H1 (cell line): ENCODE measurements at regions not wholly inside any gene's neighbourhood (a gene's known extent, or its start where the extent isn't known, plus 50 kb on each side); places are given as distances from the start of the nearest gene placed in this dataset.
A peak's percentile ranks its signal among the peaks of the same experiment; 100 is the strongest.

ENCODE experiments used
- CTCF ChIA-PET: fragments of 300-600 bp; sonication (Branson Sonifier 250); formaldehyde crosslinking; loops from one replicate; lab custom pipeline; 2021; ENCODE audit not compliant: partially characterized antibody; lab: Charles Lee
- POLR2A ChIA-PET: fragments of 300-600 bp; sonication (Branson Sonifier 250); formaldehyde crosslinking; loops from one replicate; lab custom pipeline; 2021; ENCODE audit warnings: inconsistent platforms; ENCODE audit not compliant: partially characterized antibody; lab: Charles Lee
- DNase-seq, 2 experiments: peaks; one replicate each; pipeline versions ENCODE4 v3.0.0 to v3.0.0-alpha.2; 2010 to 2022; ENCODE audit warnings: low spot score in 2 of 2, low read depth in 1 of 2, mixed read lengths in 1 of 2
- FAIRE-seq: peaks from 2 replicates; lab custom pipeline; 2011; peaks lifted over from hg19 to GRCh38; lab: Jason Lieb, UNC
- H2AFZ ChIP-seq: 2 replicates; pipeline ENCODE4 v1.8.1; 2012; ENCODE audit warnings: low read length, inconsistent platforms
- H2AK5ac ChIP-seq: 2 replicates; pipeline ENCODE4 v1.6.1; 2013; ENCODE audit warnings: low read depth, low read length
- H2BK120ac ChIP-seq: replicated peaks from 2 replicates; pipeline ENCODE3; 2013; ENCODE audit warnings: low read depth, low read length, inconsistent platforms
- H2BK12ac ChIP-seq: 2 replicates; pipeline ENCODE4 v1.6.1; 2013; ENCODE audit warnings: low read depth, low read length
- H2BK15ac ChIP-seq: 2 replicates; pipeline ENCODE4 v1.6.1; 2013; ENCODE audit warnings: low read length
- H2BK20ac ChIP-seq: 2 replicates; pipeline ENCODE4 v1.6.1; 2013; ENCODE audit warnings: low read length
- H2BK5ac ChIP-seq: 2 replicates; pipeline ENCODE4 v1.6.1; 2013; ENCODE audit warnings: low read depth, low read length
- H3K14ac ChIP-seq: 2 replicates; pipeline ENCODE4 v1.6.1; 2013; ENCODE audit warnings: inconsistent platforms; ENCODE audit not compliant: insufficient read length
- H3K18ac ChIP-seq: 2 replicates; pipeline ENCODE4 v1.6.1; 2013; ENCODE audit warnings: low read length; ENCODE audit errors: extremely low read depth
- H3K23ac ChIP-seq: 2 replicates; pipeline ENCODE4 v1.6.1; 2013; ENCODE audit warnings: inconsistent platforms; ENCODE audit not compliant: insufficient read length
- H3K23me2 ChIP-seq: 2 replicates; pipeline ENCODE4 v1.6.1; 2013; ENCODE audit warnings: low read depth, low read length
- H3K27ac ChIP-seq: 2 replicates; pipeline ENCODE4 v1.6.1; 2011; ENCODE audit warnings: low read depth, low read length, inconsistent platforms
- H3K27me3 ChIP-seq, 4 experiments: replicated peaks in 1 of 4; 1 replicate in 1 of 4; 2 replicates in 3 of 4; pipeline versions ENCODE4 v1.6.1 to v1.8.1; 2011 to 2013; ENCODE audit warnings: low read length in 3 of 4, mild to moderate bottlenecking in 3 of 4, inconsistent platforms in 2 of 4, mixed read lengths in 2 of 4, moderate library complexity in 1 of 4; ENCODE audit not compliant: control insufficient read depth in 3 of 4, insufficient read depth in 3 of 4; ENCODE audit errors: extremely low read depth in 1 of 4
- H3K36me3 ChIP-seq, 4 experiments: 2 replicates each; pipeline versions ENCODE4 v1.6.1 to v1.8.1; 2011 to 2013; ENCODE audit warnings: mild to moderate bottlenecking in 4 of 4, low read length in 3 of 4, moderate library complexity in 2 of 4, control low read depth in 1 of 4, inconsistent platforms in 1 of 4; ENCODE audit not compliant: insufficient read depth in 4 of 4, control insufficient read depth in 2 of 4
- H3K4ac ChIP-seq: replicated peaks from 2 replicates; pipeline ENCODE3; 2013; ENCODE audit warnings: low read length, low read depth, mixed read lengths, inconsistent platforms; ENCODE audit not compliant: insufficient read length
- H3K4me1 ChIP-seq, 4 experiments: replicated peaks in 1 of 4; 1 replicate in 1 of 4; 2 replicates in 3 of 4; pipeline versions ENCODE4 v1.6.1 to v1.8.1; 2011 to 2013; ENCODE audit warnings: low read length in 3 of 4, inconsistent platforms in 2 of 4, mixed read lengths in 1 of 4; ENCODE audit not compliant: insufficient read depth in 4 of 4, control insufficient read depth in 3 of 4
- H3K4me2 ChIP-seq, 2 experiments: 2 replicates each; pipeline versions ENCODE4 v1.6.1 to v1.8.1; 2011 to 2013; ENCODE audit warnings: low read depth in 2 of 2, low read length in 2 of 2, control low read depth in 1 of 2, inconsistent platforms in 1 of 2, mild to moderate bottlenecking in 1 of 2; ENCODE audit not compliant: insufficient read depth in 1 of 2
- H3K4me3 ChIP-seq, 4 experiments: fragments of 200-600, 300-600 bp in 1 of 4; sonication (generic), shearing (Covaris generic), sonication (Bioruptor Twin) in 1 of 4; 2 replicates each; pipeline versions ENCODE4 v1.5.1 to v1.8.1; 2011 to 2016; ENCODE audit warnings: low read length in 4 of 4, low read depth in 3 of 4, control low read depth in 2 of 4, inconsistent platforms in 2 of 4, mild to moderate bottlenecking in 2 of 4, mixed read lengths in 1 of 4, moderate library complexity in 1 of 4; ENCODE audit not compliant: insufficient read depth in 2 of 4; ENCODE audit errors: extremely low read depth in 1 of 4
- H3K56ac ChIP-seq: replicated peaks from 2 replicates; pipeline ENCODE3; 2013; ENCODE audit warnings: low read depth, mild to moderate bottlenecking, mixed read lengths, low read length, inconsistent platforms; ENCODE audit not compliant: insufficient read length
- H3K79me1 ChIP-seq: 2 replicates; pipeline ENCODE4 v1.6.1; 2013; ENCODE audit warnings: low read depth, low read length, control low read depth
- H3K79me2 ChIP-seq, 2 experiments: 2 replicates each; pipeline versions ENCODE4 v1.6.1 to v1.8.1; 2012 to 2013; ENCODE audit warnings: low read length in 2 of 2, mild to moderate bottlenecking in 2 of 2, inconsistent platforms in 1 of 2; ENCODE audit not compliant: insufficient read depth in 2 of 2, control insufficient read depth in 1 of 2
- H3K9ac ChIP-seq, 4 experiments: replicated peaks in 1 of 4; 1 replicate in 1 of 4; 2 replicates in 3 of 4; pipeline versions ENCODE4 v1.6.1 to v1.8.1; 2011 to 2013; ENCODE audit warnings: low read depth in 3 of 4, low read length in 3 of 4, control low read depth in 2 of 4, mild to moderate bottlenecking in 2 of 4, moderate library complexity in 2 of 4, inconsistent platforms in 1 of 4; ENCODE audit errors: extremely low read depth in 1 of 4
- H3K9me3 ChIP-seq, 2 experiments: 2 replicates each; pipeline versions ENCODE4 v1.6.1 to v1.8.1; 2012 to 2013; ENCODE audit warnings: mild to moderate bottlenecking in 2 of 2, moderate library complexity in 2 of 2, control low read depth in 1 of 2, inconsistent platforms in 1 of 2, low read depth in 1 of 2, low read length in 1 of 2, mixed read lengths in 1 of 2; ENCODE audit not compliant: insufficient read depth in 2 of 2
- H4K20me1 ChIP-seq, 2 experiments: replicated peaks in 1 of 2; 2 replicates each; pipeline versions ENCODE3 to v1.8.1; 2011 to 2013; ENCODE audit warnings: inconsistent platforms in 2 of 2, low read length in 2 of 2, mild to moderate bottlenecking in 1 of 2; ENCODE audit not compliant: insufficient read depth in 2 of 2, control insufficient read depth in 1 of 2
- H4K5ac ChIP-seq: 2 replicates; pipeline ENCODE4 v1.6.1; 2013; ENCODE audit warnings: low read length, low read depth, mixed read lengths, inconsistent platforms; ENCODE audit not compliant: insufficient read length
- H4K8ac ChIP-seq: 2 replicates; pipeline ENCODE4 v1.8.0; 2013; ENCODE audit warnings: mild to moderate bottlenecking, moderate library complexity, low read length, inconsistent platforms; ENCODE audit not compliant: insufficient read depth; ENCODE audit errors: extremely low read depth
- H4K91ac ChIP-seq: replicated peaks from 2 replicates; pipeline ENCODE3; 2013; ENCODE audit warnings: low read length, mixed read lengths, inconsistent platforms; ENCODE audit not compliant: insufficient read length
- BRCA1 ChIP-seq: IDR thresholded peaks from 2 replicates; pipeline ENCODE4 v1.6.1; 2012; ENCODE audit warnings: low read depth, low read length, improper control_type of control experiment
- EP300 ChIP-seq, 2 experiments: IDR thresholded peaks; 1 replicate in 1 of 2; 2 replicates in 1 of 2; pipeline ENCODE4 v1.6.1; 2011 to 2012; ENCODE audit warnings: low read depth in 2 of 2, low read length in 2 of 2, mild to moderate bottlenecking in 2 of 2, borderline replicate concordance in 1 of 2, inconsistent platforms in 1 of 2, moderate library complexity in 1 of 2
- EZH2 ChIP-seq: fragments of 200-600 bp; sonication (generic); IDR thresholded peaks from 2 replicates; pipeline ENCODE4 v1.7.1; 2012; ENCODE audit warnings: low read depth, mild to moderate bottlenecking, moderate library complexity, low read length, inconsistent platforms; ENCODE audit not compliant: severe bottlenecking
- FOSL1 ChIP-seq: IDR thresholded peaks from 2 replicates; pipeline ENCODE4 v1.6.1; 2011; ENCODE audit warnings: mild to moderate bottlenecking, low read depth, low read length, moderate library complexity; ENCODE audit not compliant: insufficient read depth
- HDAC6 ChIP-seq: IDR thresholded peaks from one replicate; pipeline ENCODE4 v1.7.1; 2012; ENCODE audit warnings: low read depth, mild to moderate bottlenecking, inconsistent platforms, low read length, moderate library complexity
- JUN ChIP-seq: IDR thresholded peaks from 2 replicates; pipeline ENCODE4 v1.6.1; 2011; ENCODE audit warnings: low read depth, mild to moderate bottlenecking, improper control_type of control experiment, low read length
- KDM5A ChIP-seq: fragments of 200-600 bp; IDR thresholded peaks from 2 replicates; pipeline ENCODE4 v1.7.1; 2012; ENCODE audit warnings: mild to moderate bottlenecking, low read length, inconsistent platforms, mixed read lengths
- MAFK ChIP-seq: IDR thresholded peaks from 2 replicates; pipeline ENCODE4 v1.6.1; 2012; ENCODE audit warnings: low read depth, mild to moderate bottlenecking, improper control_type of control experiment, low read length
- POLR2AphosphoS5 ChIP-seq: IDR thresholded peaks from 2 replicates; pipeline ENCODE4 v1.6.1; 2011; ENCODE audit warnings: low read depth, low read length
- POU5F1 ChIP-seq: IDR thresholded peaks from 2 replicates; pipeline ENCODE4 v1.6.1; 2011; ENCODE audit warnings: low read depth, mild to moderate bottlenecking, low read length, moderate library complexity
- RBBP5 ChIP-seq: IDR thresholded peaks from 2 replicates; pipeline ENCODE4 v1.7.1; 2012; ENCODE audit warnings: low read depth, mild to moderate bottlenecking, inconsistent platforms, low read length, moderate library complexity, borderline replicate concordance
- SP1 ChIP-seq: IDR thresholded peaks from 2 replicates; pipeline ENCODE4 v1.6.1; 2011; ENCODE audit warnings: low read depth, low read length
- SUZ12 ChIP-seq: fragments of 200-600 bp; sonication (generic); IDR thresholded peaks from 2 replicates; pipeline ENCODE4 v1.6.1; 2012; ENCODE audit warnings: mild to moderate bottlenecking, inconsistent platforms, low read length, moderate library complexity, mixed read lengths
- TCF12 ChIP-seq: IDR thresholded peaks from 2 replicates; pipeline ENCODE4 v1.6.1; 2011; ENCODE audit warnings: low read depth, mild to moderate bottlenecking, low read length
- WGBS, 2 experiments: shearing (Covaris generic) in 1 of 2; methylation state at CpG; one replicate each; pipeline versions ENCODE4 v1.1.6 to v1.1.7; 2013 to 2015; ENCODE audit warnings: low lambda C conversion rate in 2 of 2, mixed read lengths in 2 of 2, inconsistent platforms in 1 of 2, low coverage in 1 of 2, missing lambda C conversion rate in 1 of 2; ENCODE audit not compliant: insufficient replicate concordance in 2 of 2, insufficient coverage in 1 of 2, insufficient read length in 1 of 2; ENCODE audit errors: extremely low coverage in 1 of 2, missing lambda C conversion rate in 1 of 2; 5-methylcytosine and 5-hydroxymethylcytosine counted together

GRCh38 chr14:71803539-71804260 is 128.5 kb upstream of the RGS6 start:
- DNase-seq (no peak), FAIRE-seq (no peak)
- no peak overlapping the region for H3K56ac ChIP-seq
- no peak overlapping the region for H2BK5ac ChIP-seq
- H3K36me3 ChIP-seq = no peaks in the 10 kb centered on the region
- H2AFZ ChIP-seq = 0 out of 2 replicates have a peak overlapping the region, but pooled peaks have one; percentile 7
- H3K4ac ChIP-seq = no peak overlapping the region
- H4K8ac ChIP-seq = no peak overlapping the region
- no peaks in the 10 kb centered on the region for H3K79me2 ChIP-seq
- H4K5ac ChIP-seq = no peak overlapping the region
- no peaks in the 10 kb centered on the region for H4K20me1 ChIP-seq
- H3K4me2 ChIP-seq = no peak overlapping the region
- H3K14ac ChIP-seq = no peak overlapping the region
- no peaks in the 10 kb centered on the region for H3K79me1 ChIP-seq
- ChIA-PET POLR2A (no interaction called here), CTCF (interaction anchor here (0.7 to 1.6 kb wide), 3 partner anchors 11 to 51 kb away, joined by 3 to 4 read pairs (median 3); no protein-coding TSS in a partner anchor)
- H3K23ac ChIP-seq = no peak overlapping the region
- no peak overlapping the region for H4K91ac ChIP-seq
- no peak overlapping the region for H3K27ac ChIP-seq
- H3K4me1 ChIP-seq = no peaks in the 10 kb centered on the region
- H3K9me3 ChIP-seq = no peaks in the 10 kb centered on the region
- H3K27me3 ChIP-seq = peaks cover 0 to 2% (median 0%) of the 10 kb centered on the region in 4 experiments; a peak in 1 of 7 replicates
- no peak overlapping the region; the same call in 1 of the 2 replicates for H2BK12ac ChIP-seq
- H3K18ac ChIP-seq = no peak overlapping the region
- 88% methylated on average over 3 of the region's 3 CpGs; no CpG with 5 or more reads in 1 of the 2 experiments for WGBS, 2 experiments
- H3K9ac ChIP-seq = no peak overlapping the region
- H2AK5ac ChIP-seq = no peak overlapping the region
- no peak overlapping the region for H3K4me3 ChIP-seq
- H3K23me2 ChIP-seq = no peaks in the 10 kb centered on the region; the same call in 1 of the 2 replicates
- H2BK120ac ChIP-seq = no peak overlapping the region
- H2BK20ac ChIP-seq = no peak overlapping the region
- H2BK15ac ChIP-seq = no peak overlapping the region
- TF ChIP-seq FOSL1 = no peak
- TF ChIP-seq MAFK = no peak
- no peak for TF ChIP-seq POLR2AphosphoS5
- no peak for TF ChIP-seq EZH2
- TF ChIP-seq EP300 (IDR thresholded peaks at IDR 0.05; ENCODE audit: borderline replicate concordance in 1 of 2, low read depth in 2 of 2, low read length in 2 of 2) = no peak
- TF ChIP-seq SP1 = no peak
- TF ChIP-seq POU5F1 = no peak
- TF ChIP-seq HDAC6 = no peak
- no peak for TF ChIP-seq JUN
- no peak for TF ChIP-seq SUZ12
- no peak for TF ChIP-seq BRCA1
- TF ChIP-seq TCF12 = no peak
- no peak for TF ChIP-seq KDM5A
- no peak for TF ChIP-seq RBBP5
